LNCaP clone FGC (cell line): ENCODE measurements at regions not wholly inside any gene's neighbourhood (a gene's known extent, or its start where the extent isn't known, plus 50 kb on each side); places are given as distances from the start of the nearest gene placed in this dataset.
"Not testable (repeated sequence)": the region's sequence is repeated elsewhere in the genome, so short reads cannot be mapped to it uniquely, and the experiment has no call there.

Experiments used
- DNase-seq: peaks from one replicate; pipeline ENCODE4 v3.0.0-alpha.2; 2011; ENCODE audit warnings: low read depth
- H3K4me3 ChIP-seq: 2 replicates; pipeline ENCODE4 v1.5.1; 2011; ENCODE audit warnings: mild to moderate bottlenecking, low read depth, low read length, control low read depth
- TF ChIP-seq, protein P1 (sequence below): IDR thresholded peaks from 2 replicates; pipeline ENCODE4 v1.5.1; 2012; ENCODE audit warnings: mild to moderate bottlenecking; ENCODE audit not compliant: control insufficient read depth, insufficient read depth; ENCODE audit errors: extremely low read depth

DNA sequence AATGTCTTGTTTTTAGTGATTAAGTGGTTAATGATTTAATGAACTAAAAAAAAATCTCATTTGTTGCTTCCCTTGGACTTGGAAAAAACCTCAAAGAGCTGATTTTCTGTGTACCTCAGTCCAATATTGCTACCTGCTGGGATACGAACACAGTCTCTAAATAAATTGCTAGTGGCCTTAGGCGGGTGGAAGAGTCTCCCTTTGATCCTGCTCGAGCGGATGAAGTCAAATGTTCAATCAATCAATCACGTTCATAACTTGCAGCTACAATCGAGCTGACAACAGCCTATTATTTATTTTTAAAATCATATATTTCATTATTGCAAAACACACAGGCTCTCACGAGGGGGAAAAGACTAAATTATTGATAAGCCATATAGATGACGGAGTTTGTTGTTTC lies 57.3 kb upstream of the HABP2 start:
- TF ChIP-seq, protein P1, sequence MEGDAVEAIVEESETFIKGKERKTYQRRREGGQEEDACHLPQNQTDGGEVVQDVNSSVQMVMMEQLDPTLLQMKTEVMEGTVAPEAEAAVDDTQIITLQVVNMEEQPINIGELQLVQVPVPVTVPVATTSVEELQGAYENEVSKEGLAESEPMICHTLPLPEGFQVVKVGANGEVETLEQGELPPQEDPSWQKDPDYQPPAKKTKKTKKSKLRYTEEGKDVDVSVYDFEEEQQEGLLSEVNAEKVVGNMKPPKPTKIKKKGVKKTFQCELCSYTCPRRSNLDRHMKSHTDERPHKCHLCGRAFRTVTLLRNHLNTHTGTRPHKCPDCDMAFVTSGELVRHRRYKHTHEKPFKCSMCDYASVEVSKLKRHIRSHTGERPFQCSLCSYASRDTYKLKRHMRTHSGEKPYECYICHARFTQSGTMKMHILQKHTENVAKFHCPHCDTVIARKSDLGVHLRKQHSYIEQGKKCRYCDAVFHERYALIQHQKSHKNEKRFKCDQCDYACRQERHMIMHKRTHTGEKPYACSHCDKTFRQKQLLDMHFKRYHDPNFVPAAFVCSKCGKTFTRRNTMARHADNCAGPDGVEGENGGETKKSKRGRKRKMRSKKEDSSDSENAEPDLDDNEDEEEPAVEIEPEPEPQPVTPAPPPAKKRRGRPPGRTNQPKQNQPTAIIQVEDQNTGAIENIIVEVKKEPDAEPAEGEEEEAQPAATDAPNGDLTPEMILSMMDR = no peak
- no peak for DNase-seq
- no peak overlapping the region for H3K4me3 ChIP-seq

DNA sequence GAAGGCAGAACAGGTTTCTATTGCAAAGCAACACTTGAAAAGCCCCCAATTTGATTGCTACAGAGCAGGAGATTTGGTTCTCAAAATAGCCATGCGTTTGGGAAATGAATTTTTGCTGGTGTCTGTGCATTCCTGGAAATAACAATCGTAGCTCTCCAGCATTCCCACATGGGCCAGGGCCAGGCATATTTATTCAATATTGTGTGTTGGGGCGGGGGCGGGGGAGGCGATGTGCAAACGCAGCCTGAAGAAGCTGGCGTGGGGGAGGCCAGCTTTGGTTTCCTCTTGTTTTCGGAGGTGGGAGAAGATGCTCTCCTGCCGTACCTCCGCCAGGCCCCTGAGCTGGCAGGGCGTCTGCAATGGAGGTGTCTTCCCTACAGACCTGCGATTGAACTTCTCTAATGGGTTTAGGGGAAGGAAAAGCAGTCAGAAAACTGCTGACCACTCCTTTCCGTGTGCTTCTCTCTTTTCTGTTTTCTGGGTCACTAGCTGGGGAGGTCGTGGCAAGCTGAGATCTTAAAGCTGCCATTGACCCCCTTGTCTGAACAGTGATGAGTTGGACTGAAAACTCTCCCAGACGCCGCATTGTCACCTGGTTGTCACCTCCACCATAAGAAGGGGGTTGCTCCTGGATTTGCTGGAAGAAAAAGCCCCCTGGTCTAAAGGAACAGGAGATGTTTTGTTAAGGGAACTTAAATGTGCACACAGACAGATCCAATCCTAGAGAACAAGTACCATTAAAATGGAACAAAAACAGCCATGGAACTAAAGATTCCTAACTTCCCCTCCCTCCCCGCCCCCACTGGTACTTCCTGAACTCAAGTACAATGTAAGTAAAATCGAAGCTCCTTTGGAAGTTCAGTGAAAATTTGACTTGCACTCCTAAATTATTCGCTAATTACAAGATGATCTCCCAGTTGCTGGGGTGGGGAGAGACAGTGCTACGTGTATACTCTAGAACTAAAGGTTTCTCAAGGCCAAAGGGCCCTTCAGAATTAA lies 56.4 kb upstream of the HABP2 start:
- no peak overlapping the region for H3K4me3 ChIP-seq
- no peak for DNase-seq
- TF ChIP-seq, protein P1 = no peak

DNA sequence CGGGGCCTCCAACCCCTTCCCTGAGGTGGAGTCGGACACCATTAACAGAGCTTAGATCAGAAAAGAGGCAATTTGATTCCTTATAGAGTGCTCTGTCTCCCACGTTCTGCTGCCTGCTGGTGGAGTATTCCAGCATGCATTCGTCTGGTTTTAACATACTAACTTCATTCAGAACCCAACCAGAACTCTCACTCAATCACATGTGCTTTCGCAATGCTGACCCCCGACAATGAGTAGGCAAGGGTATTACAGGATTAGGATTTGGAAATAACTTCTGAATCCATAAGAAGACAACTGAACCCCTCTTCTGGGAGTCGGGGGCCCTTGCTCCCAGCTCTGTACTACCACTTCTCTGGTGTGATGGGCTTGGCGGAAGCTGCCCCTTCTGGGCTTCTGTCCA lies 55.7 kb upstream of the HABP2 start:
- H3K4me3 ChIP-seq = no peak overlapping the region
- TF ChIP-seq, protein P1 = no peak
- DNase-seq = no peak

DNA sequence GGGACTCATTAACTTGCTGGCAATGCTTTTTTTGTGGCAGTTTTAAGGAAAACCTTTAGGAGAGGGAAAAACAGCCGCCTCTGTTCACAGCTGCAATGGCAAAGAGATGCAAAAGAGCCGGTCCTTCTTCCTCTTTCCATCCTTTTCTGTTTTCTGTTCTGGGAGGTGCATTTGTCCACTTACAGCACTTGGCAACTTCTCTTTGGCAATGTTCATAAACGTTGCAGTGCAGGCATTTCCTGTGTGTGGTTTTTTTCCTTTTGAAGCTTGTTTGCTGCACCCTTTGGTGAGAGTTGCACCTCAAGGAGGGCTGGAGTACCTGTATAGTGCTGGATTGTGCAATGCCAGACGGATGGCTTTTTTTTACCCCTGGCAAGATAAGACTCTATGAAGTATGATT lies 53.9 kb upstream of the HABP2 start:
- no peak overlapping the region for H3K4me3 ChIP-seq
- DNase-seq = no peak
- TF ChIP-seq, protein P1 = no peak

DNA sequence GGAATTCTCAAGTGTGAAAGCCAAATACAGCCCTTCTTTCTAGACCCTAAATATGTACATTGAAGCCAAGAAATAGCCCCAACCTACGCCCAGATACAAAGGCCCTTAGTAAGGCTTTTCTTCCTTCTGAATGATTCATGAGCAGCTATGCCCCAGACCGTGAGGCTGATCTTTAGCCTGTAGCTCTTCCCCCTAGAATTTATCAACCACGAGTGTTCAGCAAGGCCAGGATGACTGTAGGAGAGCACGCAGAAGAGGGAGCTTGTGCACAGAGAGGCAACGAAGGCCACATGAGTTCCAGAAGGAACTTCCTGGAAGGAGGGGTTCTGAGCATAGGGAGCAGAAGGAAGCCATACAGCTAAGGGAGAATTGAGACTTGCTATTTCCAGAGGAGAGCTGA lies 53.0 kb upstream of the HABP2 start:
- DNase-seq = no peak
- H3K4me3 ChIP-seq = no peak overlapping the region
- TF ChIP-seq, protein P1 = no peak

DNA sequence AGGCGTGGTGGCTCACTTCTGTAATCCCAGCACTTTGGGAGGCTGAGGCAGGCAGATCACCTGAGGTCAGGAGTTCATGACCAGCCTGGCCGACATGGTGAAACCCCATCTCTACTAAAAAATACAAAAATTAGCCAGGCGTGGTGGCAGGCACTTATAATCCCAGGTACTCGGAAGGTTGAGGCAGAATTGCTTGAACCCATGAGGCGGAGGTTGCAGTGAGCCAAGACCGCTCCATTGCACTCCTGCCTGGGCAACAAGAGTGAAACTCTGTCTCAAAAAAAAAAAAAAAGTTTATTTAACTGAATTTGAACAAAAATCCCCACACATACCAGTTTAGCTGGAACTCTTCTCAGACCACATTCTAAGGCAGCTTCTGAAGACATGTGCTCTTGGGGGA lies 51.8 kb upstream of the HABP2 start:
- H3K4me3 ChIP-seq, DNase-seq: not testable (repeated sequence)
